GM23248 (cell line): ENCODE measurements at regions not wholly inside any gene's neighbourhood (a gene's known extent, or its start where the extent isn't known, plus 50 kb on each side); places are given as distances from the start of the nearest gene placed in this dataset.
A peak's percentile ranks its signal among the peaks of the same experiment; 100 is the strongest.
"Not testable (repeated sequence)": the region's sequence is repeated elsewhere in the genome, so short reads cannot be mapped to it uniquely, and the experiment has no call there.

Source experiments
- DNase-seq: peaks from one replicate; pipeline ENCODE4 v3.0.0-alpha.2; 2015
- H2AFZ ChIP-seq: fragments of 200-600 bp; sonication (generic); 2 replicates; pipeline ENCODE4 v1.6.1; 2016; ENCODE audit warnings: antibody characterized with exemption
- H3F3A ChIP-seq: fragments of 200-600 bp; sonication (generic); 2 replicates; pipeline ENCODE4 v1.6.1; 2016; ENCODE audit warnings: mild to moderate bottlenecking, antibody characterized with exemption, mixed run types; ENCODE audit not compliant: insufficient read depth
- H3K27ac ChIP-seq: fragments of 200-600 bp; sonication (generic); 2 replicates; pipeline ENCODE4 v1.5.1; 2016; ENCODE audit warnings: mild to moderate bottlenecking
- H3K27me3 ChIP-seq: fragments of 200-600 bp; sonication (generic); replicated peaks from 2 replicates; pipeline ENCODE4 v1.6.1; 2016; ENCODE audit warnings: mild to moderate bottlenecking; ENCODE audit not compliant: insufficient read depth
- H3K36me3 ChIP-seq: fragments of 200-600 bp; sonication (generic); 2 replicates; pipeline ENCODE4 v1.6.1; 2016; ENCODE audit warnings: low read depth, mild to moderate bottlenecking
- H3K4me1 ChIP-seq: fragments of 200-600 bp; sonication (generic); 2 replicates; pipeline ENCODE4 v1.6.1; 2016; ENCODE audit warnings: mild to moderate bottlenecking; ENCODE audit not compliant: insufficient read depth
- H3K4me2 ChIP-seq: fragments of 200-600 bp; sonication (generic); one replicate; pipeline ENCODE4 v1.6.1; 2016; ENCODE audit warnings: mild to moderate bottlenecking; ENCODE audit not compliant: unreplicated experiment
- H3K4me3 ChIP-seq: fragments of 200-600 bp; sonication (generic); 2 replicates; pipeline ENCODE4 v1.5.1; 2016; ENCODE audit warnings: mild to moderate bottlenecking
- H3K79me2 ChIP-seq: fragments of 200-600 bp; sonication (generic); 2 replicates; pipeline ENCODE4 v1.6.1; 2016; ENCODE audit warnings: mild to moderate bottlenecking; ENCODE audit not compliant: insufficient read depth
- H3K9ac ChIP-seq: fragments of 200-600 bp; sonication (generic); 2 replicates; pipeline ENCODE4 v1.6.1; 2016; ENCODE audit warnings: mild to moderate bottlenecking
- H3K9me2 ChIP-seq: fragments of 200-600 bp; sonication (generic); 2 replicates; pipeline ENCODE4 v1.6.1; 2016; ENCODE audit warnings: mixed run types, mild to moderate bottlenecking, moderate library complexity; ENCODE audit not compliant: insufficient read depth
- H3K9me3 ChIP-seq: fragments of 200-600 bp; sonication (generic); one replicate; pipeline ENCODE4 v1.6.1; 2017; ENCODE audit warnings: low read depth
- H4K20me1 ChIP-seq: fragments of 200-600 bp; sonication (generic); 2 replicates; pipeline ENCODE4 v1.6.0; 2016; ENCODE audit not compliant: insufficient read depth
- EZH2 ChIP-seq: fragments of 200-600 bp; sonication (generic); IDR thresholded peaks from 2 replicates; pipeline ENCODE4 v1.6.1; 2018; ENCODE audit warnings: antibody characterized with exemption, mild to moderate bottlenecking; ENCODE audit not compliant: insufficient read depth, poor library complexity, severe bottlenecking
- EZH2phosphoT487 ChIP-seq: fragments of 200-600 bp; sonication (generic); IDR thresholded peaks from 2 replicates; pipeline ENCODE4 v1.6.1; 2018; ENCODE audit warnings: antibody characterized with exemption, moderate library complexity, mild to moderate bottlenecking, low read depth; ENCODE audit not compliant: insufficient read depth
- WGBS, 2 experiments: methylation state at CpG; one replicate each; pipeline ENCODE4 v1.1.6; 2015 to 2017; ENCODE audit warnings: low lambda C conversion rate in 2 of 2, low coverage in 1 of 2; ENCODE audit errors: missing lambda C conversion rate in 2 of 2; 5-methylcytosine and 5-hydroxymethylcytosine counted together
- in situ Hi-C: fragments of 300-500 bp; cut with MboI; formaldehyde crosslinking; loops from 2 replicates; pipeline ENCODE4 v1.15.0; 2020

DNA sequence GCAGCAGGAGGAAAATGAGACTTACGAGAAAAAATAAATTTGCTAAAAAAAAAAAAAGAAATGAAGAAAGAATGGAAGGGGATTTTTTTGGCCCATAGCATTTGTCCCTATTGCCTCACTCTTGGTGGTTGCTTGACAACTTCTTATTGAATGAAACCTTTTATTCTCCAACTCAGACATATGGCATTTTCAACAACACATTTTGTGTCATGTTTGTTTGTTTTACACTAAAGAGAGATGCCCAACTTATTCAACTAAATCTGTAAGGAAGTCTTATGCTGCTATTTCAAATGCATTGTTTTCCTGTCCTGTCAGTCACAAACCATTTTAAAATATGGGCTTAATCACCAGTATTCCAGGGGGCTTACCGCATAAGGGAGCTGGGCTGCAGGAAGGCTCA, 409.1 kb upstream of the TENM3 start:
- Histone ChIP-seq H3K79me2 (no peaks in the 10 kb centered on the region), H2AFZ (no peak overlapping the region), H3K4me2 (no peak overlapping the region), H3K9me2 (no peaks in the 10 kb centered on the region), H3F3A (no peaks in the 10 kb centered on the region), H3K4me3 (no peak overlapping the region), H4K20me1 (no peaks in the 10 kb centered on the region), H3K9me3 (no peaks in the 10 kb centered on the region), H3K27ac (no peak overlapping the region), H3K27me3 (no peaks in the 10 kb centered on the region), H3K4me1 (no peaks in the 10 kb centered on the region), H3K9ac (no peak overlapping the region), H3K36me3 (no peaks in the 10 kb centered on the region)
- TF ChIP-seq EZH2phosphoT487 (no peak), EZH2 (no peak)
- in situ Hi-C loops, result no loop called here
- DNase-seq, result no peak
- 17% methylated on average over 2 of the region's 2 CpGs for WGBS, 2 experiments

DNA sequence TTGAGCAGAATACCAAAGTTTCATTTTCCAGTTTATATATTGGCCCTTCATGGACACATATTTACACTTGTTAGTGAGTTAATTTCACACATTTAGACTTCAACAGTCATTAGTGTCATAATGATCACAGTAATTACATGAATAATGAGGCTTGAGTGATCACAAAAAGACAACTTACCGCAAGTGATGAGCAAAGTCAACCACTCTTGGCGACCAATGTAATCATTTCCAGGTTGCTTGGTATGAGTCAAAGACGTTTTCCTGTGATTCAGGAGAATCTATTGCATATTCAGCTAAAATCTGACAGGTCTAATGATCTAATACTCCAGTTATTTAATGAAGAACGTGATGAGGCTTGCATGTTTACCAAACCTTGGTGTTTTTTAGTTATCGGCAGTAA, 407.9 kb upstream of the TENM3 start:
- TF ChIP-seq EZH2phosphoT487, result no peak
- no peak for TF ChIP-seq EZH2
- WGBS, 2 experiments, result 17 to 20% methylated on average over 5 of the region's 5 CpGs
- H3F3A ChIP-seq, result no peaks in the 10 kb centered on the region

GRCh38 chr4:181838253-181838652, 404.9 kb upstream of the TENM3 start:
- Histone ChIP-seq H3K79me2 (no peaks in the 10 kb centered on the region), H3F3A (no peaks in the 10 kb centered on the region), H3K27ac (no peak overlapping the region), H3K9me2 (no peaks in the 10 kb centered on the region), H3K9me3 (no peaks in the 10 kb centered on the region), H3K4me1 (no peaks in the 10 kb centered on the region), H3K4me2 (no peak overlapping the region), H3K4me3 (no peak overlapping the region), H4K20me1 (no peaks in the 10 kb centered on the region), H3K27me3 (no peaks in the 10 kb centered on the region), H2AFZ (no peak overlapping the region), H3K9ac (no peak overlapping the region), H3K36me3 (no peaks in the 10 kb centered on the region)
- no peak for DNase-seq
- in situ Hi-C loops, result no loop called here
- TF ChIP-seq EZH2, result no peak
- no peak for TF ChIP-seq EZH2phosphoT487
- WGBS, 2 experiments, result 17 to 19% methylated on average over 3 of the region's 3 CpGs

More for the DNA sequence above, 407.9 kb upstream of the TENM3 start:
- Histone ChIP-seq H3K36me3 (no peaks in the 10 kb centered on the region), H3K9me3 (no peaks in the 10 kb centered on the region), H3K4me2 (no peak overlapping the region), H2AFZ (no peak overlapping the region), H3K9me2 (no peaks in the 10 kb centered on the region), H3K27ac (no peak overlapping the region), H3K4me1 (no peaks in the 10 kb centered on the region), H3K4me3 (no peak overlapping the region), H4K20me1 (no peaks in the 10 kb centered on the region), H3K27me3 (no peaks in the 10 kb centered on the region), H3K9ac (no peak overlapping the region), H3K79me2 (no peaks in the 10 kb centered on the region)
- in situ Hi-C loops, result no loop called here
- DNase-seq, result peak; percentile 2

- H3K36me3 ChIP-seq, H3K4me2 ChIP-seq, H4K20me1 ChIP-seq, H3K9me2 ChIP-seq, H3K27me3 ChIP-seq, DNase-seq, H3K4me1 ChIP-seq, H2AFZ ChIP-seq, H3K79me2 ChIP-seq, H3K9ac ChIP-seq, in situ Hi-C loops, H3K9me3 ChIP-seq, H3F3A ChIP-seq, H3K27ac ChIP-seq, H3K4me3 ChIP-seq: not testable (repeated sequence)
- WGBS, 2 experiments, result 46 to 55% methylated on average over 13 to 14 of the region's 14 CpGs
Measured at GRCh38 chr4:181843797-181844196, 399.4 kb upstream of the TENM3 start.

GRCh38 chr4:181845617-181846016, 397.6 kb upstream of the TENM3 start:
- WGBS, 2 experiments, result 33 to 43% methylated on average over 3 of the region's 3 CpGs
- no peaks in the 10 kb centered on the region for H3K27me3 ChIP-seq
- no peaks in the 10 kb centered on the region for H3K79me2 ChIP-seq
- TF ChIP-seq EZH2, result no peak
- no peak for TF ChIP-seq EZH2phosphoT487
- H3K4me1 ChIP-seq, result no peaks in the 10 kb centered on the region
- no peaks in the 10 kb centered on the region for H3F3A ChIP-seq
- no peak for DNase-seq
- H3K9me3 ChIP-seq, result no peaks in the 10 kb centered on the region
- H3K36me3 ChIP-seq, result no peaks in the 10 kb centered on the region
- H3K9ac ChIP-seq, result no peak overlapping the region
- H4K20me1 ChIP-seq, result no peaks in the 10 kb centered on the region
- H3K9me2 ChIP-seq, result no peaks in the 10 kb centered on the region
- no peak overlapping the region for H3K27ac ChIP-seq
- H2AFZ ChIP-seq, result no peak overlapping the region
- H3K4me2 ChIP-seq, result no peak overlapping the region
- no peak overlapping the region for H3K4me3 ChIP-seq
- in situ Hi-C loops, result no loop called here
